Muscle of leg (tissue), 3 donors: ENCODE measurements at regions not wholly inside any gene's neighbourhood (a gene's known extent, or its start where the extent isn't known, plus 50 kb on each side); places are given as distances from the start of the nearest gene placed in this dataset.

Source experiments
- DNase-seq: peaks from one replicate; pipeline ENCODE4 v3.0.0; 2013
- H3K27ac ChIP-seq: one replicate; pipeline ENCODE4 v1.5.1; 2013; ENCODE audit warnings: mild to moderate bottlenecking, low read length, control low read depth
- H3K27me3 ChIP-seq: one replicate; pipeline ENCODE4 v1.6.1; 2013; ENCODE audit warnings: low read length; ENCODE audit not compliant: control insufficient read depth, insufficient read depth
- H3K36me3 ChIP-seq: one replicate; pipeline ENCODE4 v1.6.1; 2013; ENCODE audit warnings: low read length; ENCODE audit not compliant: control insufficient read depth, insufficient read depth
- H3K4me1 ChIP-seq: one replicate; pipeline ENCODE4 v1.6.1; 2013; ENCODE audit warnings: low read length; ENCODE audit not compliant: control insufficient read depth, insufficient read depth
- H3K4me3 ChIP-seq: one replicate; pipeline ENCODE4 v1.5.1; 2013; ENCODE audit warnings: low read length, control low read depth
- H3K9me3 ChIP-seq: replicated peaks from 2 replicates; pipeline ENCODE4 v1.6.1; 2013; ENCODE audit warnings: low read depth, low read length; ENCODE audit not compliant: control insufficient read depth
- WGBS: methylation state at CpG from one replicate; pipeline ENCODE4 v1.1.5; 2013; ENCODE audit warnings: missing lambda C conversion rate; ENCODE audit not compliant: insufficient coverage; 5-methylcytosine and 5-hydroxymethylcytosine counted together

DNA sequence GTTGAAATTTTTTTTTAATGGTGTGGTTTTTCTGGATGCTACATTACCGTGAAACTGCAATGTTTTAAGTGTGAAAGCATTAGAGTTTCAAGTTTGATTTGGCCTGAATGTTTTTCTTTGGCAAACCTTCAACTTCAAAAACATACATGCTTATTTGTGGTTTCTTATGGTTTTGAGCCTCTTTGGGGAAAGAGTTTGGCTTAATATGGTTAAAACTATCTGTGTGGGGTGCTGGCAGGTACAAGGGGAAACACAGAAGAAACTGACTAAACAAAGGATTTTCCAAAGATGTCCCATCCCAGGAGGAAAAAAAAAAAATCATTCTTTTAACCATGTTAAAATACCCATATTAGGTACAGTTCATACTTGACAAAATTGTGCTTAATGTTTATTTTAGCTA, 121.1 kb downstream of the HGF start:
- WGBS: no CpG with 5 or more reads among the region's 1 CpG
- Histone ChIP-seq H3K27ac (no peak overlapping the region), H3K4me1 (no peaks in the 10 kb centered on the region), H3K4me3 (no peak overlapping the region), H3K27me3 (no peaks in the 10 kb centered on the region), H3K36me3 (no peaks in the 10 kb centered on the region), H3K9me3 (peaks cover 8% of the 10 kb centered on the region)
- peak; percentile 28 for DNase-seq

DNA sequence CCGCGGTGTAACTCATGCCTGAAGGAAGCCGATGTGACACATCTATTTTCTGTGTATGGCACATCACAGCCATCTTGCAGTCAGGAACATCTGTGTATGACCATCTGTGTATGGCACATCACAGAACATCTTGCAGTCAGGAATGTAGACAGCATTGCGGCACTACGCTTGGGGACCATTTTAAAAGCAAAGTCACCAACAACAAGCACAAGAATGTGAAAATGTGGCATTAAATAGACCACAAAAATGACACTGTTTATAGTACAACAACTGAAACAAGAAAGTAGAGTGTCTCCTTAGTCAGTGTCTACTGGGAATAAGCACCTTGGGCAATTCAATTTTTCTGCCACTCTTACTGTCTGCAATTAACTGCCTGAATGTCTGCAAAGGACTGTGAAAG, 124.4 kb downstream of the HGF start:
- no peaks in the 10 kb centered on the region for H3K9me3 ChIP-seq
- H3K27ac ChIP-seq: no peak overlapping the region
- H3K4me3 ChIP-seq: no peak overlapping the region
- no peak for DNase-seq
- WGBS: 92% methylated on average over 3 of the region's 5 CpGs
- no peaks in the 10 kb centered on the region for H3K4me1 ChIP-seq
- H3K36me3 ChIP-seq: no peaks in the 10 kb centered on the region
- H3K27me3 ChIP-seq: no peaks in the 10 kb centered on the region

GRCh38 chr7:81641873-81642272, 128.0 kb downstream of the HGF start:
- no CpG with 5 or more reads among the region's 2 CpGs for WGBS

GRCh38 chr7:81638198-81638597, 131.6 kb downstream of the HGF start:
- no peak overlapping the region for H3K4me3 ChIP-seq
- no peaks in the 10 kb centered on the region for H3K9me3 ChIP-seq
- no peaks in the 10 kb centered on the region for H3K4me1 ChIP-seq
- no peaks in the 10 kb centered on the region for H3K27me3 ChIP-seq
- no peak overlapping the region for H3K27ac ChIP-seq
- peak; percentile 28 for DNase-seq
- H3K36me3 ChIP-seq: no peaks in the 10 kb centered on the region
- no CpG with 5 or more reads among the region's 5 CpGs for WGBS

More at GRCh38 chr7:81641873-81642272, 128.0 kb downstream of the HGF start:
- Histone ChIP-seq H3K4me1 (no peaks in the 10 kb centered on the region), H3K36me3 (no peaks in the 10 kb centered on the region), H3K4me3 (no peak overlapping the region), H3K9me3 (no peaks in the 10 kb centered on the region), H3K27me3 (no peaks in the 10 kb centered on the region), H3K27ac (no peak overlapping the region)
- no peak for DNase-seq

DNA sequence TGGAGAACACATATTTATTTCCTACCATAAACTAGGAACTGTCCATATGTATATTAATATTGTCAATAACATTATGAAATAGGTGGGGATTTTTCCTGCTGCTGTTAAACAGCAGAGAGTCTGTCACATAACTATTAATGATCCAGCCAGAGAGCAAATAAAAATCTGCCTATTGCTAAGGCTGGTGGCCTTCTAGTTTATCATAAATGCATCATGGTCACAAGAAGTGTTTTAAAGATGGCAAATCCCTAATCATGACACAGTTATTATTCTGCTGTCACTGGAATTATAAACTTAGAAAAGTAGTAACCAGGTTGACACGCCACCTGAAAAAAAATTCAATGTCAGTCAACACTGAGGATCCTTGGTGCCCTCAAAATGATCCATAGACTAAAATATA, 132.3 kb downstream of the HGF start:
- no peak for DNase-seq
- no CpG with 5 or more reads among the region's 1 CpG for WGBS
- Histone ChIP-seq H3K4me1 (no peaks in the 10 kb centered on the region), H3K27me3 (no peaks in the 10 kb centered on the region), H3K9me3 (no peaks in the 10 kb centered on the region), H3K27ac (no peak overlapping the region), H3K36me3 (no peaks in the 10 kb centered on the region), H3K4me3 (no peak overlapping the region)

DNA sequence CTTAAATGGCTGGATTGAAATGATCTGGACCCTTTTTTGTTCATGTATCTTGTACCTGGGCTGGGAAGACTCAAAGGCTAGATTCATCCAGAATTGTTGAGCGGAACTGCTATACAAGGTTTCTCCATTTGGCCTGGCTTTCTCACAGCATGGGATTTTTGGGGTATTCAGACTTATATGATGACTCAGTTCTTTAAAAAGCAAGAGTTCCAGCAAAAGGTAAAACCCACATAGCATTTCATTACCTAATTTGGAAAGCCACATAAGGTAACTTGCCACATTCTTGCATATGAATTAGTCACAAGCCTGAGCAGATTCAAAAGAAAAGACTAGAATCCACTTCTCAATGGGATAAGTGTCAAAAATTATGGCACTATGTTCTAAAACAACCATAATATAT, 137.4 kb downstream of the HGF start:
- no CpG with 5 or more reads among the region's 1 CpG for WGBS
- H3K27ac ChIP-seq: no peak overlapping the region
- H3K9me3 ChIP-seq: no peaks in the 10 kb centered on the region
- DNase-seq: no peak
- no peaks in the 10 kb centered on the region for H3K4me1 ChIP-seq
- H3K4me3 ChIP-seq: no peak overlapping the region
- H3K36me3 ChIP-seq: no peaks in the 10 kb centered on the region
- no peaks in the 10 kb centered on the region for H3K27me3 ChIP-seq

DNA sequence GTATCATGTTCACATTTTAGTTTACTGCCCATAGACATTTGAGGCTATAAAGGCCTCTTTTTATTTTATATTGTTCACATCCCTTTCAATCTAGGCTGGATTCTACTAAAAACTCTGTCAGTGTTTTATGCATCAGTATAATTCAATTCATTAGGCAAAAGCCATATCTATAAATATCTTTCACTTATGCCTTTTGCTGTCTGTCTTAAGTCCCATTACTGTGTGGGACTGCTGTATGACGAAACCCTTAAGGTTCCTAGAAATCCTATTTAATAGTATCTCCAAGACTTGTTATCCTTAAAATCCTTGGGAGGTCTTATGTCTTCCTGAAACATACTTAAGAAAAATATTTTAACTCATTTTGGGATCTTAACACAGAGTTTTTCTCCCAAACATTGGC, 139.2 kb downstream of the HGF start:
- DNase-seq: no peak
- Histone ChIP-seq H3K4me3 (no peak overlapping the region), H3K27ac (no peak overlapping the region), H3K4me1 (no peaks in the 10 kb centered on the region), H3K9me3 (no peaks in the 10 kb centered on the region), H3K36me3 (no peaks in the 10 kb centered on the region), H3K27me3 (no peaks in the 10 kb centered on the region)
- no CpG with 5 or more reads among the region's 1 CpG for WGBS

GRCh38 chr7:81629702-81630101, 140.1 kb downstream of the HGF start:
- 83% methylated on average over 1 of the region's 2 CpGs for WGBS
- no peak for DNase-seq
- Histone ChIP-seq H3K4me1 (no peaks in the 10 kb centered on the region), H3K36me3 (no peaks in the 10 kb centered on the region), H3K27me3 (no peaks in the 10 kb centered on the region), H3K27ac (no peak overlapping the region), H3K4me3 (no peak overlapping the region), H3K9me3 (no peaks in the 10 kb centered on the region)

GRCh38 chr7:81628951-81629350, 140.9 kb downstream of the HGF start:
- no peaks in the 10 kb centered on the region for H3K27me3 ChIP-seq
- no peaks in the 10 kb centered on the region for H3K9me3 ChIP-seq
- no peak overlapping the region for H3K27ac ChIP-seq
- no peak for DNase-seq
- H3K36me3 ChIP-seq: no peaks in the 10 kb centered on the region
- no peaks in the 10 kb centered on the region for H3K4me1 ChIP-seq
- H3K4me3 ChIP-seq: no peak overlapping the region

DNA sequence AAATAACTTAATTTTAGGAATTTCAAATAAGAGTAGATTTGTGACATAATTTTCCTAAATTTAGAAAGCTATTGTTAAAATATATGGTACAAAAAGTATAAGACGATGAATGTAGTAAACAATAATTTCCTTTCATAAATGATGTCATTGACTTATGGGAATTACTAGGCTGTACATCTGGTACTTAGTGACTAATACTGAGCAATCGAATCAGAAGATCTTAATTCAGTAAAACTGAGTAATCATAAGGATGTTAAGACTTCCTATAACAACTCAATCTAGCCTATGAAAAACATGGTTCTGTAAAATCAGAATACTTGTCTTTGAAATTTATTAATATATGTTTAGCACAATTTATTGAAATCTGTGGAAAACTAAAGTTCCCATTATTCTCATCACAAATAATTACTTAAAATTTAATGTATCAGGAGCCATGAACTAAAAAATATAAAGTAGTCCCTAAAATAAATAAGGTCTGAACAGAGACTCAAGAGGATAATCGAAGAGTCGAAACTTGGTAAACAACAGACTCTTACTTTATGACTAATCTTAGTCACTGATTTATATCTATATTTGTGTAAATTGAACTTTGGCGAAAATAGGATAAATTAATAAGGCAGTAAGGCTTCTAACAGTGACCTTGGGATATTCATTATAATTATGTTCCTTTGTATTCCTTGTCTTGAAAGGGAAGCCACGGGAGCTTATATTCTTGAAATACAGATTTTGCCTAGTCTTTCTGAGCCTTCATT, 142.1 kb downstream of the HGF start:
- Histone ChIP-seq H3K36me3 (no peaks in the 10 kb centered on the region), H3K27ac (peak overlapping the region; percentile 22), H3K9me3 (no peaks in the 10 kb centered on the region), H3K4me1 (no peaks in the 10 kb centered on the region), H3K27me3 (no peaks in the 10 kb centered on the region), H3K4me3 (no peak overlapping the region)
- WGBS: no CpG with 5 or more reads among the region's 6 CpGs
- DNase-seq: peak; percentile 82

- no peaks in the 10 kb centered on the region for H3K36me3 ChIP-seq
- H3K9me3 ChIP-seq: no peaks in the 10 kb centered on the region
- no peak overlapping the region for H3K27ac ChIP-seq
- H3K27me3 ChIP-seq: no peaks in the 10 kb centered on the region
- no peak overlapping the region for H3K4me3 ChIP-seq
- no CpG with 5 or more reads among the region's 1 CpG for WGBS
- H3K4me1 ChIP-seq: no peaks in the 10 kb centered on the region
- peak; percentile 41 for DNase-seq
Observed at GRCh38 chr7:81626008-81626407, 143.8 kb downstream of the HGF start.
